HepG2 (cell line): ENCODE measurements at regions not wholly inside any gene's neighbourhood (a gene's known extent, or its start where the extent isn't known, plus 50 kb on each side); places are given as distances from the start of the nearest gene placed in this dataset.

Experiments used
- ATAC-seq: fragments of 200-7000 bp; cut with Tn5 transposase; 3 replicates; pipeline ENCODE4 v1.9.1; 2020; ENCODE audit warnings: mild to moderate bottlenecking, moderate library complexity
- BruUV-seq: library from RNA; stranded (reverse); fragments of 400-500 nt; replicated peaks from 2 replicates; lab custom pipeline; 2021; lab: Mats Ljungman, UMichigan
- CTCF ChIA-PET: fragments of 300-600 bp; formaldehyde crosslinking; extraction: SDS; loops from one replicate; lab custom pipeline; 2021; ENCODE audit warnings: low total read pairs, inconsistent platforms, low intra/inter-chr PET ratio; lab: Yijun Ruan, JAX
- POLR2A ChIA-PET: fragments of 350-600 bp; sonication (Branson Sonifier 250); formaldehyde crosslinking; loops from one replicate; lab custom pipeline; 2020; ENCODE audit warnings: antibody characterized with exemption, inconsistent platforms; lab: Yijun Ruan, JAX
- DNase-seq: peaks from one replicate; pipeline ENCODE4 v3.0.0-alpha.2; 2015; ENCODE audit warnings: low spot score
- FAIRE-seq: peaks from 3 replicates; lab custom pipeline; 2011; peaks lifted over from hg19 to GRCh38; lab: Jason Lieb, UNC
- H2AFZ ChIP-seq: one replicate; pipeline ENCODE4 v1.6.1; 2011; ENCODE audit warnings: low read length, inconsistent platforms
- H3K27ac ChIP-seq: fragments of 300-600 bp; 3 replicates; pipeline ENCODE4 v1.8.0; 2011; ENCODE audit warnings: mixed run types, mild to moderate bottlenecking, mixed read lengths, low read length, inconsistent platforms; ENCODE audit not compliant: insufficient read depth; ENCODE audit errors: extremely low read length
- H3K27me3 ChIP-seq, 2 experiments: fragments of 200-600 bp in 1 of 2; 2 replicates in 1 of 2; 3 replicates in 1 of 2; pipeline versions ENCODE4 v1.6.0 to v1.8.0; 2011; ENCODE audit warnings: low read length in 2 of 2, mild to moderate bottlenecking in 2 of 2, moderate library complexity in 2 of 2, inconsistent platforms in 1 of 2; ENCODE audit not compliant: insufficient read depth in 2 of 2, control insufficient read depth in 1 of 2
- H3K36me3 ChIP-seq, 2 experiments: fragments of 200-600 bp in 1 of 2; replicated peaks in 1 of 2; 2 replicates in 1 of 2; 3 replicates in 1 of 2; pipeline versions ENCODE4 v1.5.1 to v1.8.0; 2011; ENCODE audit warnings: low read length in 2 of 2, inconsistent platforms in 1 of 2; ENCODE audit not compliant: insufficient read depth in 2 of 2, control insufficient read depth in 1 of 2
- H3K4me1 ChIP-seq: 2 replicates; pipeline ENCODE4 v1.5.1; 2012; ENCODE audit warnings: low read length, inconsistent platforms; ENCODE audit not compliant: insufficient read depth
- H3K4me2 ChIP-seq: 2 replicates; pipeline ENCODE4 v1.6.0; 2011; ENCODE audit warnings: low read depth, low read length, inconsistent platforms
- H3K4me3 ChIP-seq, 3 experiments: fragments of 200-600 bp in 1 of 3; sonication (generic), shearing (Covaris generic) in 1 of 3; replicated peaks in 1 of 3; 2 replicates each; pipeline ENCODE4 v1.5.1; 2011 to 2016; ENCODE audit warnings: low read length in 3 of 3, inconsistent platforms in 2 of 3, low read depth in 2 of 3, mild to moderate bottlenecking in 2 of 3, control low read depth in 1 of 3, mixed read lengths in 1 of 3; ENCODE audit not compliant: insufficient read depth in 1 of 3
- H3K79me2 ChIP-seq: one replicate; pipeline ENCODE4 v1.6.1; 2011; ENCODE audit warnings: low read length, inconsistent platforms; ENCODE audit not compliant: insufficient read depth
- H3K9ac ChIP-seq: 2 replicates; pipeline ENCODE4 v1.6.0; 2011; ENCODE audit warnings: mild to moderate bottlenecking, low read depth, low read length, inconsistent platforms; ENCODE audit not compliant: insufficient read depth
- H3K9me3 ChIP-seq: 2 replicates; pipeline ENCODE4 v1.5.1; 2012; ENCODE audit warnings: mild to moderate bottlenecking, low read length
- H4K20me1 ChIP-seq: 2 replicates; pipeline ENCODE4 v1.6.0; 2011; ENCODE audit warnings: inconsistent platforms, mild to moderate bottlenecking, low read length, moderate library complexity; ENCODE audit not compliant: insufficient read depth
- AKNA ChIP-seq: sonication (generic); formaldehyde crosslinking; IDR thresholded peaks from 2 replicates; pipeline ENCODE4 v1.4.0; 2020; ENCODE audit warnings: missing genetic modification reagents, borderline replicate concordance
- GATAD1 ChIP-seq: IDR thresholded peaks from 2 replicates; pipeline ENCODE4 v1.6.1; 2016; ENCODE audit warnings: missing genetic modification reagents, missing compliant biosample characterization
- HOXA7 ChIP-seq: sonication (generic); formaldehyde crosslinking; IDR thresholded peaks from 2 replicates; pipeline ENCODE4 v1.8.1; 2022; ENCODE audit warnings: mild to moderate bottlenecking, missing genetic modification reagents, moderate library complexity
- IRX3 ChIP-seq: sonication (generic); formaldehyde crosslinking; IDR thresholded peaks from 2 replicates; pipeline ENCODE4 v1.8.1; 2023; ENCODE audit warnings: mild to moderate bottlenecking, low read depth, missing genetic modification reagents, borderline replicate concordance
- MYC ChIP-seq: sonication (generic); formaldehyde crosslinking; IDR thresholded peaks from 2 replicates; pipeline ENCODE4 v1.9.0; 2021; ENCODE audit warnings: missing genetic modification reagents, borderline replicate concordance
- SNAPC5 ChIP-seq: sonication (generic); formaldehyde crosslinking; IDR thresholded peaks from 2 replicates; pipeline ENCODE4 v1.8.1; 2023; ENCODE audit warnings: mild to moderate bottlenecking, missing genetic modification reagents, borderline replicate concordance
- TCF7 ChIP-seq: sonication (generic); IDR thresholded peaks from 2 replicates; pipeline ENCODE4 v1.6.1; 2016; ENCODE audit warnings: antibody characterized with exemption, low read depth
- THRA ChIP-seq: sonication (generic); formaldehyde crosslinking; IDR thresholded peaks from 2 replicates; pipeline ENCODE4 v1.4.0; 2020; ENCODE audit warnings: missing genetic modification reagents, borderline replicate concordance
- ZMYM2 ChIP-seq: sonication (generic); formaldehyde crosslinking; IDR thresholded peaks from 2 replicates; pipeline ENCODE4 v1.8.0; 2022; ENCODE audit warnings: mild to moderate bottlenecking, missing genetic modification reagents
- ZNF274 ChIP-seq: sonication (generic); formaldehyde crosslinking; IDR thresholded peaks from 2 replicates; pipeline ENCODE4 v1.5.1; 2020; ENCODE audit warnings: mild to moderate bottlenecking, missing genetic modification reagents
- ZNF30 ChIP-seq: sonication (generic); formaldehyde crosslinking; IDR thresholded peaks from 2 replicates; pipeline ENCODE4 v1.5.0; 2020; ENCODE audit warnings: mild to moderate bottlenecking, missing genetic modification reagents
- ZNF691 ChIP-seq: sonication (generic); formaldehyde crosslinking; IDR thresholded peaks from 2 replicates; pipeline ENCODE4 v1.4.0; 2020; ENCODE audit warnings: missing genetic modification reagents, low read depth, mild to moderate bottlenecking, borderline replicate concordance
- WGBS: methylation state at CpG from one replicate; pipeline ENCODE4 v1.1.6; 2017; ENCODE audit warnings: low lambda C conversion rate; 5-methylcytosine and 5-hydroxymethylcytosine counted together
- in situ Hi-C: cut with HindIII; loops from 2 replicates; pipeline ENCODE4 v1.10.0; 2017; ENCODE audit warnings: low pct_unique_long_range_greater_than_20kb; ENCODE audit not compliant: extremely low pct_ligation_motif_present
- intact Hi-C: fragments of 100-400 bp; cut with micrococcal nuclease; formaldehyde crosslinking; loops from one replicate; pipeline ENCODE4 v1.10.0; 2022; ENCODE audit not compliant: unreplicated experiment
- TF ChIP-seq, protein P1 (sequence below): sonication (generic); formaldehyde crosslinking; IDR thresholded peaks from 2 replicates; pipeline ENCODE4 v1.5.0; 2020; ENCODE audit warnings: mild to moderate bottlenecking, missing genetic modification reagents, borderline replicate concordance

DNA sequence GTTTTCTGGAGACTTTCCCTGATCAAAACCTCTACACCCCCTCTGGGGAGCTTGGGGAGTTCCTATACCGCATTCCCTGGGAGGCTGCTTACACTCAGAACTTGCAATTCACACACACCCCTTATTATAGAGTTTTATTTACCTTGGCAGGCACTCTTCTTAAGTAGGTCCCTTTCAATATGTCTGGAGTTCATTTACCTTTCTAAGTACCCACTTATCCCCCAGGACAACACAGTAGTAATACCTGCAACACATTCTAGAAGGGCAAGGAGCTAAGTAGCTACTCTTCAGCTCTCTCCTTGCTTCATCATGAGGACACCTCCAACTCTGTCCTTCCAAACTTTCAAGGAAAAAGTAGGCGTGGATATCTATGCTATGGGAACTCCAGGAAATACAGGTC lies 127.8 kb upstream of the ANO3 start (continued):
- no peak for TF ChIP-seq AKNA
- TF ChIP-seq IRX3 (CRISPR knock-in tag) = no peak
- no peak for TF ChIP-seq TCF7
- TF ChIP-seq ZMYM2 (CRISPR knock-in tag) = no peak
- TF ChIP-seq MYC = no peak
- TF ChIP-seq ZNF274 (CRISPR knock-in tag) = no peak
- no peak for TF ChIP-seq HOXA7
- no peak for TF ChIP-seq THRA (CRISPR knock-in tag)

DNA sequence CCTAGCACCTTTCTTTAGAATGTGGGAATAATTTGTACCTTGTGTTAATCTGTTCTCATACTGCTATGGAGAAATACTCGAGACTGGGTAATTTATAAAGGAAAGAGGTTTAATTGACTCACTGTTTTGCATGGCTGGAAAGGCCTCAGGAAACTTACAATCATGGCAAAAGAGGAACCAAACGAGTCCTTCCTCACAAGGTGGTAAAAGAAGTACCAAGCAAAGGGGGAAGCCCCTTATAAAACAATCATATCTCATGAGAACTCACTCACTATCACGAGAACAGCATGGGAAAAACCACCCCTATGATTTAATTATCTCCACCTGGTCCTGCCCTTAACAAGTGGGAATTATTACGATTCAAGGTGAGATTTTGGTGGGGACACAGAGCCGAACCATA lies 127.1 kb upstream of the ANO3 start:
- no peaks in the 10 kb centered on the region for H3K9me3 ChIP-seq
- H3K36me3 ChIP-seq = no peaks in the 10 kb centered on the region
- H3K79me2 ChIP-seq = no peaks in the 10 kb centered on the region
- ATAC-seq (no peak), FAIRE-seq (no peak), DNase-seq (no peak)
- ChIA-PET CTCF (no interaction called here), POLR2A (no interaction called here)
- intact Hi-C loops = no loop called here
- H3K27ac ChIP-seq = no peak overlapping the region
- H3K9ac ChIP-seq = no peak overlapping the region
- no peaks in the 10 kb centered on the region for H4K20me1 ChIP-seq
- H3K4me3 ChIP-seq = no peak overlapping the region
- WGBS = 11% methylated on average over 5 of the region's 5 CpGs
- no peak overlapping the region for H3K4me2 ChIP-seq
- H3K27me3 ChIP-seq = no peaks in the 10 kb centered on the region; a peak in 1 of 5 replicates
- no TSS peak for BruUV-seq
- no peak overlapping the region for H2AFZ ChIP-seq
- no peaks in the 10 kb centered on the region for H3K4me1 ChIP-seq
- in situ Hi-C loops = no loop called here
- TF ChIP-seq ZNF30 (CRISPR knock-in tag) (no peak), ZNF691 (no peak), SNAPC5 (no peak), GATAD1 (no peak)
- TF ChIP-seq, protein P1, sequence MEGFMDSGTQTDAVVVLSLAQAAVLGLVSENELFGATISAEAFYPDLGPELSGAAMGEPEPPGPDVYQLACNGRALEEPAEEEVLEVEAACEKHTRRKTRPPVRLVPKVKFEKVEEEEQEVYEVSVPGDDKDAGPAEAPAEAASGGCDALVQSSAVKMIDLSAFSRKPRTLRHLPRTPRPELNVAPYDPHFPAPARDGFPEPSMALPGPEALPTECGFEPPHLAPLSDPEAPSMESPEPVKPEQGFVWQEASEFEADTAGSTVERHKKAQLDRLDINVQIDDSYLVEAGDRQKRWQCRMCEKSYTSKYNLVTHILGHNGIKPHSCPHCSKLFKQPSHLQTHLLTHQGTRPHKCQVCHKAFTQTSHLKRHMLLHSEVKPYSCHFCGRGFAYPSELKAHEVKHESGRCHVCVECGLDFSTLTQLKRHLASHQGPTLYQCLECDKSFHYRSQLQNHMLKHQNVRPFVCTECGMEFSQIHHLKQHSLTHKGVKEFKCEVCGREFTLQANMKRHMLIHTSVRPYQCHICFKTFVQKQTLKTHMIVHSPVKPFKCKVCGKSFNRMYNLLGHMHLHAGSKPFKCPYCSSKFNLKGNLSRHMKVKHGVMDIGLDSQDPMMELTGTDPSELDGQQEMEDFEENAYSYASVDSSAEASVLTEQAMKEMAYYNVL (CRISPR knock-in tag) = no peak
